ENCODE measurements at regions not wholly inside any gene's neighbourhood (a gene's known extent, or its start where the extent isn't known, plus 50 kb on each side); places are given as distances from the start of the nearest gene placed in this dataset.
"Not testable (repeated sequence)": the region's sequence is repeated elsewhere in the genome, so short reads cannot be mapped to it uniquely, and the experiment has no call there.

GRCh38 chr3:76311941-76312340, 526.6 kb upstream of the ZNF717 start:
- no peak for DNase-seq (ENCODE audit: low read depth in 4 of 4, low spot score in 3 of 4)

GRCh38 chr3:76315906-76316305, 530.6 kb upstream of the ZNF717 start:
- not testable (repeated sequence) for DNase-seq (ENCODE audit: low read depth in 4 of 4, low spot score in 3 of 4)

GRCh38 chr3:76321614-76322013, 536.3 kb upstream of the ZNF717 start:
- DNase-seq (ENCODE audit: low read depth in 4 of 4, low spot score in 3 of 4), result no peak

- no peak for DNase-seq (ENCODE audit: low read depth in 4 of 4, low spot score in 3 of 4)
Observed at GRCh38 chr3:76324101-76324500, 538.8 kb upstream of the ZNF717 start.

- DNase-seq (ENCODE audit: low read depth in 4 of 4, low spot score in 3 of 4), result no peak
Observed at GRCh38 chr3:76345878-76346277, 560.5 kb upstream of the ZNF717 start.

- no peak for DNase-seq (ENCODE audit: low read depth in 4 of 4, low spot score in 3 of 4)
Observed at GRCh38 chr3:76346690-76347089, 561.3 kb upstream of the ZNF717 start.

- DNase-seq (ENCODE audit: low read depth in 4 of 4, low spot score in 3 of 4), result no peak
Observed at GRCh38 chr3:76349715-76350480, 564.5 kb upstream of the ZNF717 start.

GRCh38 chr3:76352051-76352450, 566.7 kb upstream of the ZNF717 start:
- DNase-seq (ENCODE audit: low read depth in 4 of 4, low spot score in 3 of 4), result no peak

- no peak for DNase-seq (ENCODE audit: low read depth in 4 of 4, low spot score in 3 of 4)
Observed at GRCh38 chr3:76352511-76353284, 567.3 kb upstream of the ZNF717 start.

- DNase-seq (ENCODE audit: low read depth in 4 of 4, low spot score in 3 of 4), result no peak
Observed at GRCh38 chr3:76353683-76354082, 568.3 kb upstream of the ZNF717 start.

- no peak for DNase-seq (ENCODE audit: low read depth in 4 of 4, low spot score in 3 of 4)
Observed at GRCh38 chr3:76361010-76361409, 575.7 kb upstream of the ZNF717 start.

- no peak for DNase-seq (ENCODE audit: low read depth in 4 of 4, low spot score in 3 of 4)
Observed at GRCh38 chr3:76362643-76363042, 577.3 kb upstream of the ZNF717 start.

GRCh38 chr3:76365275-76365674, 579.9 kb upstream of the ZNF717 start:
- DNase-seq (ENCODE audit: low read depth in 4 of 4, low spot score in 3 of 4), result no peak

- DNase-seq (ENCODE audit: low read depth in 4 of 4, low spot score in 3 of 4), result no peak
Observed at GRCh38 chr3:76367281-76367680, 581.9 kb upstream of the ZNF717 start.

GRCh38 chr3:76369170-76369569, 583.8 kb upstream of the ZNF717 start:
- no peak for DNase-seq (ENCODE audit: low read depth in 4 of 4, low spot score in 3 of 4)

GRCh38 chr3:76370749-76371520, 585.6 kb upstream of the ZNF717 start:
- no peak for DNase-seq (ENCODE audit: low read depth in 4 of 4, low spot score in 3 of 4)

GRCh38 chr3:76372497-76372896, 587.1 kb upstream of the ZNF717 start:
- no peak for DNase-seq (ENCODE audit: low read depth in 4 of 4, low spot score in 3 of 4)

- no peak for DNase-seq (ENCODE audit: low read depth in 4 of 4, low spot score in 3 of 4)
Observed at GRCh38 chr3:76377074-76377473, 591.7 kb upstream of the ZNF717 start.

- DNase-seq (ENCODE audit: low read depth in 4 of 4, low spot score in 3 of 4), result no peak
Observed at GRCh38 chr3:76378789-76379188, 593.4 kb upstream of the ZNF717 start.

GRCh38 chr3:76383781-76384180, 598.4 kb upstream of the ZNF717 start:
- no peak for DNase-seq (ENCODE audit: low read depth in 4 of 4, low spot score in 3 of 4)

GRCh38 chr3:76387000-76387399, 601.7 kb upstream of the ZNF717 start:
- no peak for DNase-seq (ENCODE audit: low read depth in 4 of 4, low spot score in 3 of 4)
